KMS-11 (cell line): ENCODE measurements at regions not wholly inside any gene's neighbourhood (a gene's known extent, or its start where the extent isn't known, plus 50 kb on each side); places are given as distances from the start of the nearest gene placed in this dataset.

Experiments
- H2AFZ ChIP-seq: fragments of 200-600 bp; sonication (generic); 2 replicates; pipeline ENCODE4 v1.6.1; 2016; ENCODE audit warnings: antibody characterized with exemption, mixed run types, low read depth
- H3K27ac ChIP-seq: fragments of 200-600 bp; sonication (generic); 2 replicates; pipeline ENCODE4 v1.6.1; 2016; ENCODE audit warnings: mild to moderate bottlenecking, mixed run types
- H3K27me3 ChIP-seq: fragments of 200-600 bp; sonication (generic); 2 replicates; pipeline ENCODE4 v1.6.1; 2017; ENCODE audit warnings: mild to moderate bottlenecking, low read depth, mixed run types, moderate library complexity; ENCODE audit not compliant: insufficient read depth
- H3K36me3 ChIP-seq: fragments of 200-600 bp; sonication (generic); 2 replicates; pipeline ENCODE4 v1.6.1; 2017; ENCODE audit warnings: mild to moderate bottlenecking, mixed run types; ENCODE audit not compliant: insufficient read depth
- H3K4me1 ChIP-seq: fragments of 200-600 bp; sonication (generic); 2 replicates; pipeline ENCODE4 v1.6.1; 2016; ENCODE audit warnings: mild to moderate bottlenecking, low read depth, mixed run types; ENCODE audit not compliant: poor library complexity, severe bottlenecking
- H3K4me2 ChIP-seq: fragments of 200-600 bp; sonication (generic); 2 replicates; pipeline ENCODE4 v1.7.0; 2016; ENCODE audit warnings: mild to moderate bottlenecking, mixed run types
- H3K4me3 ChIP-seq: fragments of 200-600 bp; sonication (generic); IDR thresholded peaks from 2 replicates; pipeline ENCODE4 v1.6.1; 2017; ENCODE audit warnings: low read depth, low read length, mixed read lengths; ENCODE audit not compliant: insufficient read depth
- H3K79me2 ChIP-seq: fragments of 200-600 bp; sonication (generic); 2 replicates; pipeline ENCODE4 v1.6.1; 2016; ENCODE audit warnings: low read depth, mixed run types; ENCODE audit not compliant: insufficient read depth
- H3K9ac ChIP-seq: fragments of 200-600 bp; sonication (generic); 2 replicates; pipeline ENCODE4 v1.6.1; 2016; ENCODE audit warnings: mild to moderate bottlenecking, mixed run types
- H4K20me1 ChIP-seq: fragments of 200-600 bp; sonication (generic); 2 replicates; pipeline ENCODE4 v1.6.1; 2016; ENCODE audit warnings: mild to moderate bottlenecking, mixed run types; ENCODE audit not compliant: insufficient read depth
- CTCF ChIP-seq: fragments of 200-600 bp; sonication (generic); conservative IDR thresholded peaks from 2 replicates; pipeline ENCODE4 v1.6.1; 2017; ENCODE audit warnings: low read depth, mild to moderate bottlenecking, antibody characterized with exemption, low read length, moderate library complexity, mixed read lengths

GRCh38 chr5:56608217-56608925 lies 207.0 kb upstream of the MAP3K1 start:
- Histone ChIP-seq H3K4me2 (no peak overlapping the region), H4K20me1 (no peaks in the 10 kb centered on the region)

GRCh38 chr5:56607551-56607950 lies 207.8 kb upstream of the MAP3K1 start:
- Histone ChIP-seq H3K9ac (no peak overlapping the region), H4K20me1 (no peaks in the 10 kb centered on the region), H3K27ac (no peak overlapping the region), H3K4me3 (no peak overlapping the region), H3K79me2 (no peaks in the 10 kb centered on the region), H3K4me1 (peaks cover 12% of the 10 kb centered on the region), H3K4me2 (no peak overlapping the region), H3K36me3 (no peaks in the 10 kb centered on the region), H3K27me3 (no peaks in the 10 kb centered on the region), H2AFZ (no peak overlapping the region)
- TF ChIP-seq CTCF = no peak

More at GRCh38 chr5:56608217-56608925, 207.0 kb upstream of the MAP3K1 start:
- peaks cover 3% of the 10 kb centered on the region for H3K4me1 ChIP-seq
- no peak overlapping the region for H3K4me3 ChIP-seq
- H3K79me2 ChIP-seq = no peaks in the 10 kb centered on the region
- no peak overlapping the region for H3K27ac ChIP-seq
- no peak for TF ChIP-seq CTCF
- H2AFZ ChIP-seq = no peak overlapping the region
- H3K9ac ChIP-seq = no peak overlapping the region
- H3K36me3 ChIP-seq = no peaks in the 10 kb centered on the region
- no peaks in the 10 kb centered on the region for H3K27me3 ChIP-seq

DNA sequence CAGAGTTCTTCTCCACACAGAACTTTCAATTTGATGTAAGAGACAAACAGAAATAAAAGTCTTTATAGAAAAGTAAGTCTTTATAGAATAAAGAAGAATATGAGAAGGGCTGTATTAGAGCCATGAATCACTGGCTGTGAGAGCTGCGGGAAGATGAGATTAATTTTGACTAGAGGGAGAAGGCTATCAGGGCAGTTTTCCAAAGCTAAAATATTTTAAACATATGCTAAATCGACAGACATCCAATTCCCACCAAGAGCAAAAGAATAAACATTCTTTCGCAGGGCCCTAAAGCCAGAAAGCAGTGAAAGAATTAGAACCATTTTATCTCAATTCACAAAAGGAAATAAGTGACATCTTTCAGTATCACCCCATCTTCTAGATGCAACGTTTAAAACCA lies 208.3 kb upstream of the MAP3K1 start:
- TF ChIP-seq CTCF = no peak
- Histone ChIP-seq H4K20me1 (no peaks in the 10 kb centered on the region), H3K27me3 (no peaks in the 10 kb centered on the region), H3K9ac (no peak overlapping the region), H2AFZ (no peak overlapping the region), H3K36me3 (no peaks in the 10 kb centered on the region), H3K4me2 (no peak overlapping the region), H3K4me3 (no peak overlapping the region), H3K4me1 (peaks cover 16% of the 10 kb centered on the region), H3K79me2 (no peaks in the 10 kb centered on the region), H3K27ac (no peak overlapping the region)

DNA sequence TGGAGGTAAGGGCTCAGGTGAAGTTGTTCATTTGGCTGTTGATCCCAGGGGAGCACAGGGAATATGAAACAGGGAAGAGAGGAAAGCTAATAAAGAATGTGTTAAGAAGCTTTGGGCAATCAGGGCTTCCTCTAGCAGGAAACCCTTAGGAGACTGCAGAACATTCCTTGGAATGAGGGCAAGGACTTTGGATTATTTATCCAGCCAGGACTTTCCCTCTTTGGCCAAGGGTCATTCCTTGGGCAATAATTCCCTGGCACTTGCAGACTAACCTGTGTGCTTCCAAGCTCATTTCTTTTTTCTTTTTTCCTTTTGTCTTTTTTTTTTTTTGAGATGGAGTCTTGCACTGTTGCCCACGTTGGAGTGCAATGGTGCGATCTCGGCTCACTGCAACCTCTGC lies 209.2 kb upstream of the MAP3K1 start:
- Histone ChIP-seq H3K27ac (no peak overlapping the region), H2AFZ (no peak overlapping the region), H3K9ac (no peak overlapping the region), H3K27me3 (no peaks in the 10 kb centered on the region), H3K4me3 (no peak overlapping the region), H3K4me1 (peaks cover 24% of the 10 kb centered on the region), H3K36me3 (no peaks in the 10 kb centered on the region), H3K4me2 (no peak overlapping the region), H3K79me2 (no peaks in the 10 kb centered on the region), H4K20me1 (no peaks in the 10 kb centered on the region)
- no peak for TF ChIP-seq CTCF
